C1 segment of cervical spinal cord (tissue), 14 donors: ENCODE measurements at regions not wholly inside any gene's neighbourhood (a gene's known extent, or its start where the extent isn't known, plus 50 kb on each side); places are given as distances from the start of the nearest gene placed in this dataset.

ENCODE experiments used
- DNase-seq, 14 donors: peaks; one replicate each; lab custom pipeline; 2025; lab: John Stamatoyannopoulos, UW

GRCh38 chr9:89745601-89746376, 141.0 kb downstream of the GADD45G start:
- no peak for DNase-seq

GRCh38 chr9:89746385-89747116, 141.7 kb downstream of the GADD45G start:
- no peak for DNase-seq

- DNase-seq: no peak
These were observed 142.8 kb downstream of the GADD45G start for GRCh38 chr9:89747596-89747995.

- no peak for DNase-seq
These were observed 143.3 kb downstream of the GADD45G start for GRCh38 chr9:89748021-89748670.

- DNase-seq: no peak
These were observed 144.2 kb downstream of the GADD45G start for GRCh38 chr9:89748831-89749499.

- no peak for DNase-seq
These were observed 144.8 kb downstream of the GADD45G start for GRCh38 chr9:89749500-89750116.

- peak in 6 of 14 donors; percentile 3 to 54 (median 28) for DNase-seq
These were observed 145.4 kb downstream of the GADD45G start for GRCh38 chr9:89750117-89750791.

GRCh38 chr9:89751079-89751825, 146.4 kb downstream of the GADD45G start:
- no peak for DNase-seq

- no peak for DNase-seq
These were observed 147.3 kb downstream of the GADD45G start for GRCh38 chr9:89752154-89752553.

- no peak for DNase-seq
These were observed 148.8 kb downstream of the GADD45G start for GRCh38 chr9:89753472-89754055.

GRCh38 chr9:89754193-89754592, 149.4 kb downstream of the GADD45G start:
- DNase-seq: no peak

- DNase-seq: no peak
These were observed 151.0 kb downstream of the GADD45G start for GRCh38 chr9:89755821-89756220.

GRCh38 chr9:89756891-89757537, 152.2 kb downstream of the GADD45G start:
- peak in 1 of 14 donors; percentile 23 for DNase-seq

- no peak for DNase-seq
These were observed 153.1 kb downstream of the GADD45G start for GRCh38 chr9:89757776-89758528.

GRCh38 chr9:89759572-89759971, 154.8 kb downstream of the GADD45G start:
- DNase-seq: no peak

GRCh38 chr9:89760123-89760522, 155.3 kb downstream of the GADD45G start:
- no peak for DNase-seq

- DNase-seq: no peak
These were observed 159.4 kb downstream of the GADD45G start for GRCh38 chr9:89764217-89764616.

- DNase-seq: peak in 1 of 14 donors; percentile 34
These were observed 160.6 kb downstream of the GADD45G start for GRCh38 chr9:89765211-89765946.
